Pancreas (tissue), 10 donors: ENCODE measurements at regions not wholly inside any gene's neighbourhood (a gene's known extent, or its start where the extent isn't known, plus 50 kb on each side); places are given as distances from the start of the nearest gene placed in this dataset.
A peak's percentile ranks its signal among the peaks of the same experiment; 100 is the strongest.

Experiments
- ATAC-seq, 4 donors: fragments of 200-7000 bp; cut with Tn5 transposase; one replicate each; pipeline versions ENCODE4 v1.8.0 to v1.9.1; 2020; ENCODE audit warnings: mild to moderate bottlenecking in 4 of 4, moderate library complexity in 4 of 4
- DNase-seq, 6 donors: peaks; one replicate each; pipeline ENCODE4 v3.0.0-alpha.2; 2020
- FAIRE-seq: peaks from 2 replicates; lab custom pipeline; 2012; peaks lifted over from hg19 to GRCh38; lab: Jason Lieb, UNC
- H3K27ac ChIP-seq, 4 donors: fragments of 200-600 bp; sonication (generic); 1 replicate in 3 of 4; 2 replicates in 1 of 4; pipeline versions ENCODE4 v1.5.0 to v1.8.0; 2020
- H3K27me3 ChIP-seq, 4 donors: fragments of 200-600 bp; one replicate each; pipeline ENCODE4 v1.8.0; 2021
- H3K36me3 ChIP-seq, 3 donors: fragments of 200-600 bp; sonication (generic) in 1 of 3; one replicate each; pipeline versions ENCODE4 v1.5.0 to v1.8.0; 2020 to 2021
- H3K4me1 ChIP-seq, 3 donors: fragments of 200-600 bp; one replicate each; pipeline ENCODE4 v1.8.0; 2021
- H3K4me3 ChIP-seq, 4 donors: fragments of 200-600 bp; sonication (generic) in 2 of 4; one replicate each; pipeline versions ENCODE4 v1.5.0 to v1.8.0; 2020 to 2021
- H3K9me3 ChIP-seq, 4 donors: fragments of 200-600 bp; one replicate each; pipeline ENCODE4 v1.8.0; 2021
- CTCF ChIP-seq, 4 donors: fragments of 200-600 bp; sonication (generic) in 3 of 4; IDR thresholded peaks; one replicate each; pipeline versions ENCODE4 v1.5.0 to v1.8.0; 2021; ENCODE audit warnings: antibody characterized with exemption in 4 of 4
- WGBS, 2 donors: extraction: QIAGEN DNeasy Blood & Tissue Kit; methylation state at CpG; one replicate each; pipeline ENCODE4 v1.1.7; 2013; 5-methylcytosine and 5-hydroxymethylcytosine counted together
- intact Hi-C, 3 donors: fragments of 100-400 bp; cut with DNase I; formaldehyde crosslinking; loops; one replicate each; pipeline versions ENCODE4 v1.11.1 to v1.14.2; 2022
- donor health status: healthy with polysubstance abuse.
- donor health status: DM: no; HTN: no; CAD: no; lungs with moderate emphysema.
- donor health status: DM: no; HTN: no; CAD: no.
- donor health status: control.
- donor health status: control.
- donor health status: Bipolar disorder and iron deficiency.
- donor health status: DM: yes; HTN: yes; CAD: no.
- donor health status: DM: no; HTN: no; CAD: no.
- donor health status: DM: no; HTN: no; CAD: no.
- donor health status: DM: yes; HTN: yes; CAD: no.

GRCh38 chr14:80325688-80326087 lies 114.4 kb upstream of the DIO2 start:
- Histone ChIP-seq H3K27me3 (no peaks in the 10 kb centered on the region), H3K4me1 (peaks cover 4 to 10% (median 8%) of the 10 kb centered on the region in 3 donors), H3K4me3 (no peak overlapping the region), H3K27ac (no peak overlapping the region), H3K9me3 (no peaks in the 10 kb centered on the region), H3K36me3 (no peaks in the 10 kb centered on the region)
- 5 to 16% methylated on average over 1 of the region's 1 CpG for WGBS, 2 donors
- intact Hi-C loops, result no loop called here
- DNase-seq, result no peak
- FAIRE-seq, result no peak
- ATAC-seq, result peak; percentile 23 to 58 (median 45)
- no peak for TF ChIP-seq CTCF (IDR thresholded peaks at IDR 0.05)

GRCh38 chr14:80325112-80325511 lies 113.8 kb upstream of the DIO2 start:
- WGBS, 2 donors, result 37 to 39% methylated on average over 6 of the region's 6 CpGs
- H3K4me3 ChIP-seq, result no peak overlapping the region
- H3K4me1 ChIP-seq, result peaks cover 4 to 10% (median 8%) of the 10 kb centered on the region in 3 donors
- peak overlapping the region in 1 of 4 donors; percentile 33 for H3K27ac ChIP-seq
- no peak for FAIRE-seq
- no peaks in the 10 kb centered on the region for H3K9me3 ChIP-seq
- no peak for TF ChIP-seq CTCF (IDR thresholded peaks at IDR 0.05)
- H3K27me3 ChIP-seq, result no peaks in the 10 kb centered on the region
- no peaks in the 10 kb centered on the region for H3K36me3 ChIP-seq
- ATAC-seq, result peak; percentile 89 to 98 (median 94)
- intact Hi-C loops, result no loop called here
- peak in 4 of 6 donors; percentile 7 to 47 (median 13) for DNase-seq

GRCh38 chr14:80324649-80325048 lies 113.3 kb upstream of the DIO2 start:
- DNase-seq (no peak), ATAC-seq (peak in 3 of 4 donors; percentile 16 to 66 (median 46)), FAIRE-seq (no peak)
- WGBS, 2 donors, result 44 to 59% methylated on average over 3 of the region's 3 CpGs
- intact Hi-C loops, result no loop called here
- H3K27ac ChIP-seq, result peak overlapping the region in 1 of 4 donors; percentile 33
- no peaks in the 10 kb centered on the region for H3K27me3 ChIP-seq
- peaks cover 4 to 10% (median 8%) of the 10 kb centered on the region in 3 donors for H3K4me1 ChIP-seq
- no peaks in the 10 kb centered on the region for H3K9me3 ChIP-seq
- H3K4me3 ChIP-seq, result no peak overlapping the region
- no peak for TF ChIP-seq CTCF (IDR thresholded peaks at IDR 0.05)
- no peaks in the 10 kb centered on the region for H3K36me3 ChIP-seq

- Histone ChIP-seq H3K4me1 (peaks cover 4 to 10% (median 8%) of the 10 kb centered on the region in 3 donors), H3K27me3 (no peaks in the 10 kb centered on the region), H3K27ac (no peak overlapping the region), H3K36me3 (no peaks in the 10 kb centered on the region), H3K9me3 (no peaks in the 10 kb centered on the region), H3K4me3 (no peak overlapping the region)
- DNase-seq (no peak), ATAC-seq (no peak), FAIRE-seq (no peak)
- intact Hi-C loops, result no loop called here
- no peak for TF ChIP-seq CTCF (IDR thresholded peaks at IDR 0.05)
- 30 to 38% methylated on average over 2 of the region's 2 CpGs for WGBS, 2 donors
Measured at GRCh38 chr14:80323038-80323665, 111.8 kb upstream of the DIO2 start.

- no peak for FAIRE-seq
- no peaks in the 10 kb centered on the region for H3K9me3 ChIP-seq
- no peak for TF ChIP-seq CTCF (IDR thresholded peaks at IDR 0.05)
- intact Hi-C loops, result no loop called here
- no peaks in the 10 kb centered on the region for H3K4me1 ChIP-seq
- no peak overlapping the region for H3K4me3 ChIP-seq
- H3K27me3 ChIP-seq, result no peaks in the 10 kb centered on the region
- no peak for ATAC-seq
- DNase-seq, result no peak
- 61 to 67% methylated on average over 3 of the region's 3 CpGs for WGBS, 2 donors
- no peak overlapping the region for H3K27ac ChIP-seq
- no peaks in the 10 kb centered on the region for H3K36me3 ChIP-seq
Measured at GRCh38 chr14:80316441-80316840, 105.1 kb upstream of the DIO2 start.
